ENCODE measurements at regions not wholly inside any gene's neighbourhood (a gene's known extent, or its start where the extent isn't known, plus 50 kb on each side); places are given as distances from the start of the nearest gene placed in this dataset.

DNA sequence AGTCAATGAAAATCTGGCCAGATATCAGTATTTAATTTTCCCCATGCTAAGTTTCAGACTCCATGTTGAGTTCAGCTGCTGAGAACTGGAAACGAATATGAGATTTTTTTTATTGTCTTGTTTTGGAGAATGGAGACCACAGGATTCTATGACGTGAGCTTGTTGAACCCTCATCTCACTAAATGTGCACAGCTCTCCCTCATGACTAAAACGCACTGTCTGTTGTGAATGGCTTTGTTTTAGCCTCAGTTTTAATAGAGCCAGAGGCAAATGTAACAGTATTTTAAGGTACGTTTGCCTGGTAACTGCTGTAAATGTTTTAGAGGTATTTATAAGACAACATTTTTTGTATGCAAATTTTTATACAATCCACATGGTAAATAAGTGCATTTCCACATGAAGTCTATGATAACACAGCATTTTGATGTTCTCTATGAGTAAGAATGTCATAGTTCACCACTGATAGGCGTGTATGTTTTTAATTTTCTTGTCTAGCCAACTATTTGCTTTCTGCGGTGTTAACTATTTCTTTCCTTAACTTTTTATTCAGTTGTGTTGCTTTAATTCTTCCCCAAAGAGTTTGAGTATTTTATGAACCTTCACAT lies 1159.3 kb upstream of the TENM3 start:
- no peak overlapping the region for H3K27ac ChIP-seq
- intact Hi-C loops (cut with DNase I; ENCODE audit: low total_unique reads) = no loop called here
- 64 to 82% (median 73%) methylated on average over 6 of the region's 6 CpGs for WGBS, 5 donors

GRCh38 chr4:181085557-181085956 lies 1157.6 kb upstream of the TENM3 start:
- H3K27me3 ChIP-seq (replicated peaks in 1 of 7) = no peaks in the 10 kb centered on the region
- TF ChIP-seq CTCF (IDR thresholded peaks at IDR 0.05 in 8 of 11, conservative IDR thresholded peaks at IDR 0.05 in 3 of 11) = no peak
- TF ChIP-seq POLR2A (IDR thresholded peaks at IDR 0.05) = no peak
- no peak for TF ChIP-seq POLR2AphosphoS5 (IDR thresholded peaks at IDR 0.05)
- no peaks in the 10 kb centered on the region for H3K4me1 ChIP-seq
- no peak overlapping the region for H3K4me3 ChIP-seq
- H3K36me3 ChIP-seq = no peaks in the 10 kb centered on the region
- intact Hi-C loops (cut with DNase I; ENCODE audit: low total_unique reads) = no loop called here
- peaks cover 0 to 1% (median 0%) of the 10 kb centered on the region in 8 donors for H3K9me3 ChIP-seq
- 74 to 89% (median 80%) methylated on average over 3 of the region's 3 CpGs for WGBS, 5 donors
- no peak overlapping the region for H3K27ac ChIP-seq
- no peak for DNase-seq

More for the DNA sequence above, 1159.3 kb upstream of the TENM3 start:
- Histone ChIP-seq H3K4me3 (no peak overlapping the region), H3K27me3 (replicated peaks in 1 of 7) (no peaks in the 10 kb centered on the region), H3K4me1 (no peaks in the 10 kb centered on the region), H3K9me3 (no peaks in the 10 kb centered on the region), H3K36me3 (no peaks in the 10 kb centered on the region)
- TF ChIP-seq POLR2AphosphoS5 (IDR thresholded peaks at IDR 0.05) (no peak), POLR2A (IDR thresholded peaks at IDR 0.05) (no peak), CTCF (IDR thresholded peaks at IDR 0.05 in 8 of 11, conservative IDR thresholded peaks at IDR 0.05 in 3 of 11) (no peak)
- DNase-seq = no peak

GRCh38 chr4:181105487-181105886 lies 1137.7 kb upstream of the TENM3 start:
- no peak for TF ChIP-seq POLR2A (IDR thresholded peaks at IDR 0.05)
- WGBS, 5 donors = 85 to 94% (median 88%) methylated on average over 1 of the region's 1 CpG
- H3K36me3 ChIP-seq = no peaks in the 10 kb centered on the region
- no peaks in the 10 kb centered on the region for H3K4me1 ChIP-seq
- H3K9me3 ChIP-seq = no peaks in the 10 kb centered on the region
- no peak overlapping the region for H3K27ac ChIP-seq
- H3K4me3 ChIP-seq = no peak overlapping the region
- intact Hi-C loops (cut with DNase I; ENCODE audit: low total_unique reads) = no loop called here
- H3K27me3 ChIP-seq (replicated peaks in 1 of 7) = no peaks in the 10 kb centered on the region
- DNase-seq = no peak

GRCh38 chr4:181106398-181106797 lies 1136.8 kb upstream of the TENM3 start:
- no peak overlapping the region for H3K4me3 ChIP-seq
- H3K27me3 ChIP-seq (replicated peaks in 1 of 7) = no peaks in the 10 kb centered on the region
- no peaks in the 10 kb centered on the region for H3K4me1 ChIP-seq
- 70 to 82% (median 72%) methylated on average over 2 of the region's 2 CpGs for WGBS, 5 donors
- H3K9me3 ChIP-seq = no peaks in the 10 kb centered on the region
- DNase-seq = no peak
- TF ChIP-seq CTCF (IDR thresholded peaks at IDR 0.05 in 8 of 11, conservative IDR thresholded peaks at IDR 0.05 in 3 of 11) (no peak), POLR2A (IDR thresholded peaks at IDR 0.05) (no peak), POLR2AphosphoS5 (IDR thresholded peaks at IDR 0.05) (no peak)
- H3K36me3 ChIP-seq = no peaks in the 10 kb centered on the region
- H3K27ac ChIP-seq = no peak overlapping the region
- intact Hi-C loops (cut with DNase I; ENCODE audit: low total_unique reads) = no loop called here

- no peaks in the 10 kb centered on the region for H3K36me3 ChIP-seq
- intact Hi-C loops (cut with DNase I; ENCODE audit: low total_unique reads) = no loop called here
- no peaks in the 10 kb centered on the region for H3K27me3 ChIP-seq (replicated peaks in 1 of 7)
- no peak overlapping the region for H3K4me3 ChIP-seq
- WGBS, 5 donors = 67 to 86% (median 73%) methylated on average over 3 of the region's 3 CpGs
- H3K4me1 ChIP-seq = no peaks in the 10 kb centered on the region
- no peak overlapping the region for H3K27ac ChIP-seq
- TF ChIP-seq POLR2A (IDR thresholded peaks at IDR 0.05) (no peak), CTCF (IDR thresholded peaks at IDR 0.05 in 8 of 11, conservative IDR thresholded peaks at IDR 0.05 in 3 of 11) (no peak), POLR2AphosphoS5 (IDR thresholded peaks at IDR 0.05) (no peak)
- DNase-seq = no peak
- H3K9me3 ChIP-seq = no peaks in the 10 kb centered on the region
Measured at GRCh38 chr4:181108237-181108636, 1135.0 kb upstream of the TENM3 start.
